CD14-positive monocyte (primary cell): ENCODE measurements at regions not wholly inside any gene's neighbourhood (a gene's known extent, or its start where the extent isn't known, plus 50 kb on each side); places are given as distances from the start of the nearest gene placed in this dataset.

Source experiments
- DNase-seq, 3 donors: peaks; one replicate each; pipeline ENCODE4 v3.0.0-alpha.2; 2011 to 2022
- H2AFZ ChIP-seq: 2 replicates; pipeline ENCODE4 v1.6.0; 2012; ENCODE audit warnings: mild to moderate bottlenecking, low read depth, low read length, inconsistent platforms; ENCODE audit not compliant: insufficient read depth, poor library complexity, severe bottlenecking
- H3K27ac ChIP-seq, 2 donors: 1 replicate in 1 of 2; 2 replicates in 1 of 2; pipeline ENCODE4 v1.5.1; 2012 to 2013; ENCODE audit warnings: low read length in 2 of 2, control low read depth in 1 of 2, inconsistent platforms in 1 of 2, low read depth in 1 of 2, mild to moderate bottlenecking in 1 of 2
- H3K27me3 ChIP-seq, 2 donors: one replicate each; pipeline versions ENCODE4 v1.6.0 to v1.6.1; 2011 to 2013; ENCODE audit warnings: low read length in 2 of 2; ENCODE audit not compliant: control insufficient read depth in 2 of 2, insufficient read depth in 2 of 2
- H3K36me3 ChIP-seq, 2 donors: replicated peaks in 1 of 2; 1 replicate in 1 of 2; 2 replicates in 1 of 2; pipeline versions ENCODE4 v1.5.1 to v1.6.1; 2012 to 2013; ENCODE audit warnings: low read length in 2 of 2, control low read depth in 1 of 2, inconsistent platforms in 1 of 2, mild to moderate bottlenecking in 1 of 2; ENCODE audit not compliant: insufficient read depth in 2 of 2, control insufficient read depth in 1 of 2
- H3K4me1 ChIP-seq, 2 donors: 1 replicate in 1 of 2; 2 replicates in 1 of 2; pipeline versions ENCODE4 v1.5.1 to v1.6.1; 2012 to 2013; ENCODE audit warnings: low read length in 2 of 2, control low read depth in 1 of 2, inconsistent platforms in 1 of 2, mild to moderate bottlenecking in 1 of 2, moderate library complexity in 1 of 2; ENCODE audit not compliant: insufficient read depth in 2 of 2, control insufficient read depth in 1 of 2
- H3K4me2 ChIP-seq: replicated peaks from 2 replicates; pipeline ENCODE3; 2012; ENCODE audit warnings: low read length, moderate library complexity, mild to moderate bottlenecking; ENCODE audit not compliant: poor library complexity, severe bottlenecking; ENCODE audit errors: extremely low read depth
- H3K4me3 ChIP-seq, 3 experiments: fragments of 200-600 bp in 1 of 3; sonication (generic) in 1 of 3; replicated peaks in 1 of 3; 1 replicate in 2 of 3; 2 replicates in 1 of 3; pipeline ENCODE4 v1.5.1; 2011 to 2013; ENCODE audit warnings: low read length in 3 of 3, mild to moderate bottlenecking in 3 of 3, control low read depth in 2 of 3, low read depth in 2 of 3, inconsistent platforms in 1 of 3, moderate library complexity in 1 of 3
- H3K79me2 ChIP-seq: 2 replicates; pipeline ENCODE4 v1.6.0; 2012; ENCODE audit warnings: mild to moderate bottlenecking, control low read depth, inconsistent platforms, low read length, moderate library complexity; ENCODE audit not compliant: insufficient read depth
- H3K9ac ChIP-seq: 2 replicates; pipeline ENCODE4 v1.6.0; 2017; ENCODE audit warnings: low read length, mild to moderate bottlenecking; ENCODE audit not compliant: insufficient read depth, poor library complexity, severe bottlenecking
- H3K9me3 ChIP-seq, 2 donors: replicated peaks in 1 of 2; 1 replicate in 1 of 2; 2 replicates in 1 of 2; pipeline versions ENCODE4 v1.5.1 to v1.6.1; 2012 to 2013; ENCODE audit warnings: low read length in 2 of 2, control low read depth in 1 of 2; ENCODE audit not compliant: control insufficient read depth in 1 of 2, insufficient read depth in 1 of 2
- H4K20me1 ChIP-seq: 2 replicates; pipeline ENCODE4 v1.6.0; 2012; ENCODE audit warnings: mild to moderate bottlenecking, low read length, control low read depth, moderate library complexity; ENCODE audit not compliant: insufficient read depth
- H3K27ac Mint-ChIP-seq, 7 donors: one replicate each; pipeline ENCODE4 v1.8.0; 2020; ENCODE audit warnings: mild to moderate bottlenecking in 7 of 7, mixed read lengths in 7 of 7, moderate library complexity in 6 of 7, inconsistent platforms in 2 of 7
- H3K27me3 Mint-ChIP-seq, 3 donors: one replicate each; pipeline ENCODE4 v1.8.0; 2021 to 2022; ENCODE audit warnings: low read depth in 3 of 3, mild to moderate bottlenecking in 3 of 3, mixed read lengths in 3 of 3, moderate library complexity in 3 of 3, inconsistent platforms in 1 of 3
- H3K36me3 Mint-ChIP-seq, 2 donors: one replicate each; pipeline ENCODE4 v1.8.0; 2020; ENCODE audit warnings: mixed read lengths in 2 of 2, inconsistent platforms in 1 of 2, mild to moderate bottlenecking in 1 of 2
- H3K4me1 Mint-ChIP-seq: one replicate; pipeline ENCODE4 v1.8.0; 2020; ENCODE audit warnings: mild to moderate bottlenecking, mixed read lengths
- H3K4me3 Mint-ChIP-seq, 2 donors: one replicate each; pipeline ENCODE4 v1.8.0; 2020; ENCODE audit warnings: mild to moderate bottlenecking in 2 of 2, mixed read lengths in 2 of 2, moderate library complexity in 1 of 2
- H3K9me3 Mint-ChIP-seq, 7 donors: one replicate each; pipeline ENCODE4 v1.8.0; 2020 to 2022; ENCODE audit warnings: mixed read lengths in 7 of 7, mild to moderate bottlenecking in 6 of 7, moderate library complexity in 6 of 7, inconsistent platforms in 2 of 7
- WGBS: methylation state at CpG from one replicate; pipeline ENCODE4 v1.1.5; 2013; ENCODE audit warnings: missing lambda C conversion rate; ENCODE audit not compliant: insufficient coverage; 5-methylcytosine and 5-hydroxymethylcytosine counted together
- intact Hi-C, 2 donors: fragments of 100-400 bp; cut with micrococcal nuclease; formaldehyde crosslinking; loops; one replicate each; pipeline versions ENCODE4 v1.15.0 to v1.15.1; 2023
- TF ChIP-seq, protein P1 (sequence below): fragments of 200-600 bp; IDR thresholded peaks from one replicate; pipeline ENCODE4 v1.8.0; 2022; ENCODE audit warnings: antibody characterized with exemption, mild to moderate bottlenecking

DNA sequence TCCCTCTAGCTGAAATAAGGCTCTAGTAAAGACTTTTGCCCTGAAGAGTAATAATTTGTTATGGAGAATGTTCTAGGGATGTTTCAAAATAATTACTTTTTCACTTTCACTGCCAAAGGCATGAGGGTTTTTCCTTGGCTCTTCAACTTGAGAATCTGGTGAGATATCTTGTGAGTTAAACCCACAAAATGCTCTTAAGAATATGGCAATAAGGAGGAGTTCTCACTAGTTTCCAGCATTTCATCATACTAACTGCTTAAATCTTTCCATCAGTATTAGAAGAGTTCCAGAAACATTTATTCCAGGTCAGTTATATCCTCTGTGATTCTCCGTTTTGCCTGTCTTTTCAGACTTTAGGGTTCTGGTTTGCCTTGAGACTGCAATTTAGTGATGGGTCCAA, 785.6 kb upstream of the GJE1 start:
- no peaks in the 10 kb centered on the region for H3K27me3 ChIP-seq
- no peak overlapping the region for H3K27ac ChIP-seq
- H3K4me1 ChIP-seq, result no peaks in the 10 kb centered on the region
- no peaks in the 10 kb centered on the region for H3K9me3 ChIP-seq
- Mint-ChIP-seq H3K27me3 (no peaks in the 10 kb centered on the region), H3K27ac (no peak overlapping the region), H3K4me1 (no peaks in the 10 kb centered on the region), H3K9me3 (peaks cover 0 to 4% (median 0%) of the 10 kb centered on the region in 7 donors), H3K36me3 (no peaks in the 10 kb centered on the region), H3K4me3 (no peak overlapping the region)
- H2AFZ ChIP-seq, result no peak overlapping the region
- TF ChIP-seq, protein P1, sequence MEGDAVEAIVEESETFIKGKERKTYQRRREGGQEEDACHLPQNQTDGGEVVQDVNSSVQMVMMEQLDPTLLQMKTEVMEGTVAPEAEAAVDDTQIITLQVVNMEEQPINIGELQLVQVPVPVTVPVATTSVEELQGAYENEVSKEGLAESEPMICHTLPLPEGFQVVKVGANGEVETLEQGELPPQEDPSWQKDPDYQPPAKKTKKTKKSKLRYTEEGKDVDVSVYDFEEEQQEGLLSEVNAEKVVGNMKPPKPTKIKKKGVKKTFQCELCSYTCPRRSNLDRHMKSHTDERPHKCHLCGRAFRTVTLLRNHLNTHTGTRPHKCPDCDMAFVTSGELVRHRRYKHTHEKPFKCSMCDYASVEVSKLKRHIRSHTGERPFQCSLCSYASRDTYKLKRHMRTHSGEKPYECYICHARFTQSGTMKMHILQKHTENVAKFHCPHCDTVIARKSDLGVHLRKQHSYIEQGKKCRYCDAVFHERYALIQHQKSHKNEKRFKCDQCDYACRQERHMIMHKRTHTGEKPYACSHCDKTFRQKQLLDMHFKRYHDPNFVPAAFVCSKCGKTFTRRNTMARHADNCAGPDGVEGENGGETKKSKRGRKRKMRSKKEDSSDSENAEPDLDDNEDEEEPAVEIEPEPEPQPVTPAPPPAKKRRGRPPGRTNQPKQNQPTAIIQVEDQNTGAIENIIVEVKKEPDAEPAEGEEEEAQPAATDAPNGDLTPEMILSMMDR, result no peak
- DNase-seq, result no peak
- H3K9ac ChIP-seq, result no peak overlapping the region
- 100% methylated on average over 1 of the region's 1 CpG for WGBS
- H3K36me3 ChIP-seq, result no peaks in the 10 kb centered on the region
- intact Hi-C loops, result no loop called here
- no peak overlapping the region for H3K4me2 ChIP-seq
- no peak overlapping the region for H3K4me3 ChIP-seq
- H4K20me1 ChIP-seq, result no peaks in the 10 kb centered on the region
- no peaks in the 10 kb centered on the region for H3K79me2 ChIP-seq

DNA sequence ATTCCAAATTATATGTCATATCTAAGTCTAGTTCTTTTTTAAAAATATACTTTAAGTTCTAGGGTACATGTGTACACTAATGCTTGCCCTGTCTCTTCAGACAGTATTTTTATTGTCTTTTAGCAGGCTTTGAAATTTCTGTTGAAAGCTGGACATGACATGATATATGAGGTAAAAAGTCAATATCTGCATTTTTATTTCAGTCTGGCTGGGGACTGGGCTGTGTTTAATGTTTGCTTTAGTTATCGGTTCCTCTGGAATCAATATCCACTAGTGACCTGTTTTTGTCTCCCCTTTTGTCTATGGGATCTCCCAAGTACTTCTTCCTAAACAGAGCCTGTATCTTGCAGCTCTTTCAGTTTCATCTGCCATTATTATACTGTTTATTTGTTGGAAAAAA, 786.2 kb upstream of the GJE1 start:
- Mint-ChIP-seq H3K9me3 (peaks cover 0 to 4% (median 0%) of the 10 kb centered on the region in 7 donors), H3K4me1 (no peaks in the 10 kb centered on the region), H3K27ac (no peak overlapping the region), H3K4me3 (no peak overlapping the region), H3K27me3 (no peaks in the 10 kb centered on the region), H3K36me3 (no peaks in the 10 kb centered on the region)
- TF ChIP-seq, protein P1, result no peak
- H3K9ac ChIP-seq, result no peak overlapping the region
- H3K36me3 ChIP-seq, result no peaks in the 10 kb centered on the region
- H3K4me2 ChIP-seq, result no peak overlapping the region
- no peaks in the 10 kb centered on the region for H3K4me1 ChIP-seq
- DNase-seq, result no peak
- H3K9me3 ChIP-seq, result no peaks in the 10 kb centered on the region
- no CpG with 5 or more reads among the region's 1 CpG for WGBS
- no peaks in the 10 kb centered on the region for H4K20me1 ChIP-seq
- H2AFZ ChIP-seq, result no peak overlapping the region
- H3K27me3 ChIP-seq, result no peaks in the 10 kb centered on the region
- no peak overlapping the region for H3K27ac ChIP-seq
- no peak overlapping the region for H3K4me3 ChIP-seq
- no peaks in the 10 kb centered on the region for H3K79me2 ChIP-seq
- intact Hi-C loops, result no loop called here
